Activated naive CD8-positive, alpha-beta T cell treated with anti-CD3 and anti-CD28 coated beads for 36 hours (primary cell): ENCODE measurements at regions not wholly inside any gene's neighbourhood (a gene's known extent, or its start where the extent isn't known, plus 50 kb on each side); places are given as distances from the start of the nearest gene placed in this dataset.

ENCODE experiments used
- DNase-seq: peaks from one replicate; pipeline ENCODE4 v3.0.0; 2021
- H3K27ac Mint-ChIP-seq: one replicate; pipeline ENCODE4 v1.8.0; 2022; ENCODE audit warnings: mild to moderate bottlenecking, moderate library complexity, mixed read lengths
- H3K27me3 Mint-ChIP-seq: one replicate; pipeline ENCODE4 v1.8.0; 2022; ENCODE audit warnings: mild to moderate bottlenecking, mixed read lengths
- H3K36me3 Mint-ChIP-seq: one replicate; pipeline ENCODE4 v1.8.0; 2021; ENCODE audit warnings: mild to moderate bottlenecking, mixed read lengths
- H3K4me1 Mint-ChIP-seq: one replicate; pipeline ENCODE4 v1.8.0; 2021; ENCODE audit warnings: mixed read lengths
- H3K4me3 Mint-ChIP-seq: one replicate; pipeline ENCODE4 v1.8.0; 2022; ENCODE audit warnings: mild to moderate bottlenecking, moderate library complexity, mixed read lengths
- H3K9me3 Mint-ChIP-seq: one replicate; pipeline ENCODE4 v1.8.0; 2022; ENCODE audit warnings: mixed read lengths

DNA sequence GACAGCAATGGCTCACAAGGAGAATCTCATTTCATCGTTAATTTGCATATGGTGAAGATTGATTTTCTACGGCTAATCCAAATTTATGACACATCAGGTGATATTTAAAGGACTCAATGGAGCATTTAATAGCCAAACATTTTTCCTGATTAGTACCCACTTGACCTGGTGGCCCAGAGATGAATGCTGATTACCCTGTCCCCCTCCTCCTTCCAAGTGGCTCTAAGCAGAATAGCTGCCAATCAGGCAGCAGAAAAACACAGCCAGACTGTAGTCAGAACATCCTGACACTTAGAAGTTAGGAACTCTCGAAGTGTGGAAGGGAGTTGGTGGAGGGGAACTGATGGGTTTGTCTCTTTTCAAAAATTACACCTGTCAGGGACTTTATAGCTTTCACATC, 302.5 kb downstream of the ZNF621 start:
- Mint-ChIP-seq H3K4me3 (no peak overlapping the region), H3K36me3 (no peaks in the 10 kb centered on the region), H3K4me1 (no peaks in the 10 kb centered on the region), H3K27me3 (no peaks in the 10 kb centered on the region), H3K9me3 (no peaks in the 10 kb centered on the region), H3K27ac (no peak overlapping the region)
- DNase-seq: no peak

DNA sequence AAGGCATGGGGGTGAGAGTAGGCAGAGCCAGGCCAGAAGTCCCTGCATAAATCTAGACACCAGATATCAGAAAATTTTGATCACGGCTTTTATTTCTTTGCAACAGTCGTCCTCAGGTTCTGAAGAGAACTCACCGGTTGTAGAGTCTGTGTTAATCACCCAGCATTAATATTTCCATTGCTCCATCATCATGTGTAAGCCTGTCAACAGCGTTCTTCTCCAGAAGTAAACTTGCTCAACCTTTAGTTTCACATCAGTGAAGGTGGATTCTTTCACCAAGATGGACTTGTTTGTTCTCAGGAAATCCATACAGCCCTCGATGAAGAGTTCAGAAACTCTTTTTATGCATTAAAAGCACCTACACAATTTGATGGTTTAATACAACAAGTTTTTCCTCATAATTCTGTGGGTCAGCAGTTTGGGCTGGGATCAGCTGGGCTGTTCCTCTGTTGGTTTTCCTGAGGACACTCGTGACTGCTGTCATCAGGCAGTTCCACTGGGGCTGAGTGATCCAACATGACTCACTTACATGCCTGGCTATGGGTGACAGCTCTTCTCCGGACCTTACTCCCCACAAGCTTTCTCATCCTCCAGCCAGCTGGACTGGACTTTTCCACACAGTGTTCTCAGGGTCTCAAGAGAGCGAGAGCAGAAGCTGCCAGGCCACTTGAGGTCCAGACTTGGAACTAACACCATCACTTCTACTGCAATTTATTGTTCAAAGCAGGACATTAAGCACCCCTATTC, 303.4 kb downstream of the ZNF621 start:
- no peaks in the 10 kb centered on the region for H3K36me3 Mint-ChIP-seq
- H3K27me3 Mint-ChIP-seq: peaks cover 5% of the 10 kb centered on the region
- H3K9me3 Mint-ChIP-seq: no peaks in the 10 kb centered on the region
- H3K4me3 Mint-ChIP-seq: no peak overlapping the region
- no peak for DNase-seq
- no peak overlapping the region for H3K27ac Mint-ChIP-seq
- no peaks in the 10 kb centered on the region for H3K4me1 Mint-ChIP-seq

DNA sequence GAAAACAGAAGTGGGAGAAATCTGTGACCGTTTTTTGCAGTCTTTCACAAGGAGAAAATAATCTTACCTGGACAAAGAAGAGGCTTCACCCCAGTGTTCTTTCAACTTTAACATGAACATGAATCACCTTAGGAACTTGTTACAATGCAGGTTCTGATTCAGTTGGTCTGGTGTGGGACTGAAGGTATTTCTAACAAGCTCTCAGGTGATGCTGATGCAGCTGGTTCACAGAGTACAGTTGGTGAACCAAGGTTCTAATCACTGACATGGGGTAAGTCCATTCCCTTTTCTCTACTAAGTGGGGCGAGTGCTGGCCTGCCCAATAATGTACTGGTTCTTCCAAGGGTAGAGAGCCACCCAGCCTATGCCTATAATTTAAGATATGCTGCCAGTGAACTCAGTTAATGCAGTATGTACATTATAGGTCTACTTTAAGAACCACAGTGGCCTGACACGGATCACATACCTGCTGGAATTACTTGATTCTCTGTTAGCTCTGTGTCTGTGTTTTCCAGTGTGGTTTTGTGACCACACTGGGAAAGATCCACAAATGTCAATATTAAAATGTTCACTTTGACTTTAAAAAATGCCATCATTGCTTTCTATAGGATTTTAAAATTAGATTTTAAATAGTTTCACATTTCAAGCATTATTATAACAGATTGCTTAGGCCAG, 304.1 kb downstream of the ZNF621 start:
- Mint-ChIP-seq H3K27me3 (peaks cover 5% of the 10 kb centered on the region), H3K4me3 (no peak overlapping the region), H3K27ac (no peak overlapping the region), H3K9me3 (no peaks in the 10 kb centered on the region), H3K4me1 (no peaks in the 10 kb centered on the region), H3K36me3 (no peaks in the 10 kb centered on the region)
- DNase-seq: no peak

DNA sequence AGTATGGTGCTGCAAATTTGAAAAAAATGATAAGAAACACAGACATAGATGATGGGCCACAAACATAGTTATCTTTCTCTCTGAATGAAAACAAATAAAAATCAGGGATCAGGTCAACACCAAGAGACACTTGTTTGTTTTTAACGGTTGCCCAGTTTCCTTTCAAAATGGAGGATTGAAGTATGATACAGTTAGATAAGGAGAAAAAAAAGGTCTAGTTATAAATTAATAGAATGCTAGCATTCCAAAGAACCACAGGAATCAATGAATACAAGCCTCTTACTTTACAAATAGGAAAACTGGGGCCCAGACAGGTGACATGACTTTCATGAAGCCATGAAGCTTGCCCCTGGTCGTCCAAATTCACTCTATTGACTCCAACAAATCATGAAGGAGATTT, 305.1 kb downstream of the ZNF621 start:
- Mint-ChIP-seq H3K36me3 (no peaks in the 10 kb centered on the region), H3K4me1 (no peaks in the 10 kb centered on the region), H3K9me3 (no peaks in the 10 kb centered on the region), H3K4me3 (no peak overlapping the region), H3K27ac (no peak overlapping the region), H3K27me3 (peaks cover 5% of the 10 kb centered on the region)
- no peak for DNase-seq

DNA sequence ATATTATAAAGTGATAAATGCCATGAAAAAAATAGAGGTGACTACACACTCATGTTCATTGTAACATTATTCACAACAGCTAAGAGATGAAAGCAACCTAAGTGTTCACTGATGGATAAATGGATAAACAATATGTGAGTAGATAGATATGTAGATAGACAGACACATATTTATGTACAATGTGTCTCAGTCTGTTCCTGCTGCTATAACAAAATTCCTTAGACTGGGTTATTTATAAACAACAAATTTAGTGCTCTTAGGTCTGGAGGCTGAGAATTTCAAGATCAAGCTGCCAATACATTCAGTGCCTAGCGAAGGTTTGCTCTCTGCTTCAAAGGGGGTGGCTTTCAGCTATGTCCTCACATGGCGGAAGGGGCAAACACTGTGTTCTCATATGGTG, 312.5 kb downstream of the ZNF621 start:
- Mint-ChIP-seq H3K27me3 (peaks cover 5% of the 10 kb centered on the region), H3K27ac (no peak overlapping the region), H3K4me1 (no peaks in the 10 kb centered on the region), H3K4me3 (no peak overlapping the region), H3K36me3 (no peaks in the 10 kb centered on the region), H3K9me3 (no peaks in the 10 kb centered on the region)
- DNase-seq: no peak

GRCh38 chr3:40841131-40841530, 316.4 kb downstream of the ZNF621 start:
- DNase-seq: no peak
- peaks cover 7% of the 10 kb centered on the region for H3K9me3 Mint-ChIP-seq
- no peak overlapping the region for H3K4me3 Mint-ChIP-seq
- H3K27me3 Mint-ChIP-seq: peaks cover 11% of the 10 kb centered on the region
- H3K4me1 Mint-ChIP-seq: no peaks in the 10 kb centered on the region
- no peak overlapping the region for H3K27ac Mint-ChIP-seq
- H3K36me3 Mint-ChIP-seq: peaks cover 2% of the 10 kb centered on the region

GRCh38 chr3:40841570-40842109, 316.9 kb downstream of the ZNF621 start:
- peaks cover 2% of the 10 kb centered on the region for H3K36me3 Mint-ChIP-seq

DNA sequence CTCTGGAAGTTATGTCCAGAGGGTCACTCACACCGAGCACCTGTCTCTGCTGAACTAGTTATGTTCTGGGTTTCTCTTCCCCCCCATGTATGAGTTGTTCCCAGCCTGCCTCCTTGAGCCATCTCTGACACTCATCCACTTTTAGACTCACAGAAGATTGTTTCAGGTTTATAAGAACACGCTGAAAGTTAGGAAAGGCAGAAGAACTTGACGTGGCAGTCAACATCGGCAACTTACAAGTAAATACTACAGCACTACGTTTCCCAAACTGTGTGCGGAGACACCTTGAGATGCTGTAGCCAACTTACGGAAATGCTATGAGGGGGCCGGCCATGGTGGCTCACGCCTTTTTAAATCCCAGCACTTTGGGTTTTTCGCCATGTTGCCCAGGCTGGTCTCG, 318.0 kb downstream of the ZNF621 start:
- H3K4me1 Mint-ChIP-seq: no peaks in the 10 kb centered on the region
- peaks cover 20% of the 10 kb centered on the region for H3K27me3 Mint-ChIP-seq
- H3K4me3 Mint-ChIP-seq: no peak overlapping the region
- no peak overlapping the region for H3K27ac Mint-ChIP-seq
- peaks cover 2% of the 10 kb centered on the region for H3K36me3 Mint-ChIP-seq
- peaks cover 7% of the 10 kb centered on the region for H3K9me3 Mint-ChIP-seq
- DNase-seq: no peak

More at GRCh38 chr3:40841570-40842109, 316.9 kb downstream of the ZNF621 start:
- H3K4me3 Mint-ChIP-seq: no peak overlapping the region
- no peak overlapping the region for H3K27ac Mint-ChIP-seq
- peaks cover 7% of the 10 kb centered on the region for H3K9me3 Mint-ChIP-seq
- no peaks in the 10 kb centered on the region for H3K4me1 Mint-ChIP-seq
- DNase-seq: no peak
- peaks cover 16% of the 10 kb centered on the region for H3K27me3 Mint-ChIP-seq

- H3K27ac Mint-ChIP-seq: no peak overlapping the region
- peaks cover 2% of the 10 kb centered on the region for H3K36me3 Mint-ChIP-seq
- no peak for DNase-seq
- no peaks in the 10 kb centered on the region for H3K4me1 Mint-ChIP-seq
- peaks cover 7% of the 10 kb centered on the region for H3K9me3 Mint-ChIP-seq
- H3K4me3 Mint-ChIP-seq: no peak overlapping the region
- H3K27me3 Mint-ChIP-seq: peaks cover 20% of the 10 kb centered on the region
These were observed 318.5 kb downstream of the ZNF621 start for GRCh38 chr3:40843208-40843624.

DNA sequence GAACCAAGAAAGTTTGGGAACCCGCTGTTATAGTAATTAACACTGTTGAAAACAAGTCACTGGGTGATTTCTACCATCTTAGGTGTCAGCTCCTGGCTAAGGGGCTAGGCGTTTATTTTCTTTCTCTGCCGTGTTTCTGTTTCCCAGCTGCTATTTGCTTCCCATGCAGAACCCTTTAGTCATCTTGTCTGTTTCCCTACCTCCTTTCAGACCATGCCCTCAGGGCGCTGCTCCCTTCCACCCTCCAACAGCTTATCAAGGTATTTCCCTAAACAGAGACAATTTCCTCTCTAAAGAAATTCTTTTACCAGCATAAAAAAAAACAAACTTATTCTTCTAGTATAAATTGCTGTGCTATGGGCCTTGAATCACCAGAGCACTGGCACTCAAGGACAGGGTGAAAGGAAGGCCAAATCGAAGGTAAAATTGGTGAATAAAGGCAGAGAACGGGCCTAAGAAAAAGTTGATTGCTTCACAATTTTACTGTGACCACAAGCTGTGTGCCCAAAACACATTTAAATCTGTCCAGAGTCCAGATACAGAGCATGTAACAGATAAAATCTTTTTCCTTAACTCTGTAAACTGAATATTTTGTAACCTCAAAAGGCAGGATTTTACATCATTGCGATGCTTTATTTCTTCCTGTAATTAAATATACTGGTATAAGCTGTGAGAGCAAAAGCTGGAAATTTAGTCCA, 319.2 kb downstream of the ZNF621 start:
- Mint-ChIP-seq H3K36me3 (peaks cover 2% of the 10 kb centered on the region), H3K27me3 (peaks cover 20% of the 10 kb centered on the region), H3K4me1 (no peaks in the 10 kb centered on the region)

DNA sequence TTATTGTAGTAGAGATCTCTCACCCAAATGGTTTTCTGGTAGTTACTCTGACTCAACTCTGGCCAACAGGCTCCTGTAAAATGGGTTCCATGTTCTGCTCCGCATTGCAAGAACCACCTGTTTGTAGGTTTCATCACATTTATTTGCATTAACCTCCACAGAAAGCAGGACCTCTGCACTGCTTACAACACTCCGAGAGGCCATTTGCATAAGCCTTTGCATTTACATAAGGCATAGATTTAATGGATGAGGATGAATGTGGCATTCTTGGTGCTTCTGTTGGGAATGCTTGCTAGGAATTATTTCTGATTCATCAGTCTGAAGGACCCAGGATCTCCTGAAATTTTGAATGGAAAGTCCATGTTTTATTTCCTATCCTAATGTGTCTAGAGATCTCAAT, 320.1 kb downstream of the ZNF621 start:
- Mint-ChIP-seq H3K4me1 (no peaks in the 10 kb centered on the region), H3K36me3 (peaks cover 2% of the 10 kb centered on the region), H3K4me3 (no peak overlapping the region), H3K9me3 (peaks cover 7% of the 10 kb centered on the region), H3K27me3 (peaks cover 20% of the 10 kb centered on the region), H3K27ac (no peak overlapping the region)
- no peak for DNase-seq

More for the DNA sequence above, 319.2 kb downstream of the ZNF621 start:
- no peak overlapping the region for H3K27ac Mint-ChIP-seq
- H3K4me3 Mint-ChIP-seq: no peak overlapping the region
- peaks cover 7% of the 10 kb centered on the region for H3K9me3 Mint-ChIP-seq
- DNase-seq: no peak

GRCh38 chr3:40845447-40845846, 320.7 kb downstream of the ZNF621 start:
- Mint-ChIP-seq H3K4me3 (no peak overlapping the region), H3K9me3 (peaks cover 7% of the 10 kb centered on the region), H3K4me1 (no peaks in the 10 kb centered on the region), H3K27me3 (peaks cover 20% of the 10 kb centered on the region), H3K36me3 (peaks cover 2% of the 10 kb centered on the region), H3K27ac (no peak overlapping the region)
- no peak for DNase-seq

- Mint-ChIP-seq H3K4me1 (peaks cover 2% of the 10 kb centered on the region), H3K27me3 (peaks cover 20% of the 10 kb centered on the region), H3K4me3 (no peak overlapping the region), H3K27ac (no peak overlapping the region), H3K9me3 (peaks cover 7% of the 10 kb centered on the region), H3K36me3 (peaks cover 2% of the 10 kb centered on the region)
- no peak for DNase-seq
These were observed 321.2 kb downstream of the ZNF621 start for GRCh38 chr3:40845916-40846315.

DNA sequence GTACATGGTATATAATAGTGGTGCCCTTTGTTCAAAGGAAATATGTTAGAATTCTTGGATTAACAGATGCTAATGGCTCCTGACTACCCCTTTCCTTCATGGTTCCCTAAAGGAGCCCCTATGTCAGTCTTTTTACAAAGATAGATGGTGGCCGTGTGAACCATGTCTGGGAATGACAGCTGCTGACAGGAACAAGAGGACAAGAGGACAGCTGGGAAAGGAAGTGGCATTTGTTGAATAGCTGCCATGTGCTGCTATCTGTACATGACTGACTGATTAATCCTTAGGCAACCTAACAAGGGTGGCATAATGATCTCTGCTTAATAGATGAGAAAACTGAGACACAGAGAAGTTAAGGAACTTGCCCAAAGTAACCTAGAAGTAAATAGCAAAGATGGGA, 321.7 kb downstream of the ZNF621 start:
- H3K4me1 Mint-ChIP-seq: peaks cover 2% of the 10 kb centered on the region

GRCh38 chr3:40847551-40847992, 322.8 kb downstream of the ZNF621 start:
- Mint-ChIP-seq H3K4me1 (peaks cover 2% of the 10 kb centered on the region), H3K4me3 (no peak overlapping the region), H3K27me3 (peaks cover 20% of the 10 kb centered on the region), H3K27ac (no peak overlapping the region), H3K9me3 (peaks cover 7% of the 10 kb centered on the region), H3K36me3 (peaks cover 2% of the 10 kb centered on the region)
- DNase-seq: no peak

More for the DNA sequence above, 321.7 kb downstream of the ZNF621 start:
- H3K4me3 Mint-ChIP-seq: no peak overlapping the region
- H3K27me3 Mint-ChIP-seq: peaks cover 20% of the 10 kb centered on the region
- H3K27ac Mint-ChIP-seq: no peak overlapping the region
- H3K36me3 Mint-ChIP-seq: peaks cover 2% of the 10 kb centered on the region
- DNase-seq: no peak
- peaks cover 7% of the 10 kb centered on the region for H3K9me3 Mint-ChIP-seq
